SK-N-SH (cell line): ENCODE measurements at regions not wholly inside any gene's neighbourhood (a gene's known extent, or its start where the extent isn't known, plus 50 kb on each side); places are given as distances from the start of the nearest gene placed in this dataset.

Source experiments
- CTCF ChIA-PET: fragments of 300-600, 350-600 bp; formaldehyde crosslinking; extraction: SDS; loops from one replicate; lab custom pipeline; 2021; lab: Yijun Ruan, JAX
- POLR2A ChIA-PET: fragments of 350-600 bp; sonication (Branson Sonifier 250); formaldehyde crosslinking; extraction: SDS; loops from one replicate; lab custom pipeline; 2020; ENCODE audit warnings: antibody characterized with exemption, inconsistent platforms; lab: Yijun Ruan, JAX
- DNase-seq: peaks from one replicate; pipeline ENCODE4 v3.0.0; 2012
- H2AFZ ChIP-seq: fragments of 200-600 bp; sonication (generic); 2 replicates; pipeline ENCODE4 v1.8.1; 2016; ENCODE audit warnings: antibody characterized with exemption, mild to moderate bottlenecking, low read depth
- H3F3A ChIP-seq: fragments of 200-600 bp; sonication (generic); replicated peaks from 2 replicates; pipeline ENCODE3; 2016; ENCODE audit warnings: antibody characterized with exemption, mild to moderate bottlenecking; ENCODE audit not compliant: insufficient read depth
- H3K27ac ChIP-seq, 2 experiments: fragments of 200-500 bp in 1 of 2; fragments of 200-600 bp in 1 of 2; sonication (Bioruptor generic) in 1 of 2; sonication (generic), shearing (Covaris generic) in 1 of 2; 2 replicates each; pipeline versions ENCODE4 v1.5.1 to v1.6.1; 2014 to 2016; ENCODE audit warnings: low read depth in 2 of 2, inconsistent platforms in 1 of 2, low read length in 1 of 2, mild to moderate bottlenecking in 1 of 2, mixed read lengths in 1 of 2
- H3K27me3 ChIP-seq: fragments of 200-600 bp; sonication (generic), shearing (Covaris generic); 2 replicates; pipeline ENCODE4 v1.6.1; 2016; ENCODE audit warnings: mixed run types; ENCODE audit not compliant: insufficient read depth
- H3K36me3 ChIP-seq, 2 experiments: fragments of 200-500 bp in 1 of 2; fragments of 200-600 bp in 1 of 2; sonication (Bioruptor generic) in 1 of 2; sonication (generic) in 1 of 2; replicated peaks in 1 of 2; 2 replicates each; pipeline versions ENCODE3 to v1.5.1; 2014 to 2016; ENCODE audit warnings: low read length in 1 of 2, mild to moderate bottlenecking in 1 of 2; ENCODE audit not compliant: insufficient read depth in 2 of 2, control insufficient read depth in 1 of 2
- H3K4me1 ChIP-seq, 2 experiments: fragments of 200-500 bp in 1 of 2; fragments of 200-600 bp in 1 of 2; sonication (Bioruptor generic) in 1 of 2; sonication (generic), shearing (Covaris generic) in 1 of 2; 2 replicates each; pipeline versions ENCODE4 v1.5.1 to v1.6.1; 2014 to 2016; ENCODE audit warnings: low read depth in 1 of 2, low read length in 1 of 2, mixed run types in 1 of 2; ENCODE audit not compliant: insufficient read depth in 2 of 2, control insufficient read depth in 1 of 2
- H3K4me2 ChIP-seq: fragments of 200-600 bp; sonication (generic), shearing (Covaris generic); 2 replicates; pipeline ENCODE4 v1.6.1; 2017; ENCODE audit warnings: mixed run types
- H3K4me3 ChIP-seq, 2 experiments: fragments of 200-500 bp in 1 of 2; fragments of 200-600 bp in 1 of 2; sonication (Bioruptor generic) in 1 of 2; sonication (generic), shearing (Covaris generic) in 1 of 2; 2 replicates each; pipeline versions ENCODE4 v1.5.1 to v1.8.1; 2014 to 2016; ENCODE audit warnings: low read depth in 2 of 2, inconsistent platforms in 1 of 2, low read length in 1 of 2, mild to moderate bottlenecking in 1 of 2, mixed read lengths in 1 of 2, moderate library complexity in 1 of 2
- H3K79me2 ChIP-seq: fragments of 200-600 bp; sonication (generic); 2 replicates; pipeline ENCODE4 v1.8.1; 2017; ENCODE audit warnings: mild to moderate bottlenecking; ENCODE audit not compliant: insufficient read depth
- H3K9ac ChIP-seq: fragments of 200-600 bp; sonication (generic); 2 replicates; pipeline ENCODE4 v1.6.1; 2017; ENCODE audit warnings: mixed run types
- H3K9me2 ChIP-seq: fragments of 200-600 bp; sonication (generic); 2 replicates; pipeline ENCODE4 v1.6.1; 2017; ENCODE audit warnings: mixed run types
- H3K9me3 ChIP-seq: fragments of 200-600 bp; sonication (generic); 2 replicates; pipeline ENCODE4 v1.6.1; 2017; ENCODE audit warnings: mixed run types, mild to moderate bottlenecking, moderate library complexity
- H4K20me1 ChIP-seq: fragments of 200-600 bp; sonication (generic); 2 replicates; pipeline ENCODE4 v1.6.1; 2017; ENCODE audit warnings: mild to moderate bottlenecking, mixed run types; ENCODE audit not compliant: insufficient read depth
- CTCF ChIP-seq: fragments of 200-600 bp; sonication (generic); IDR thresholded peaks from 2 replicates; pipeline ENCODE4 v1.6.1; 2017; ENCODE audit warnings: antibody characterized with exemption, mild to moderate bottlenecking, moderate library complexity
- EZH2phosphoT487 ChIP-seq: fragments of 200-600 bp; sonication (generic); IDR thresholded peaks from 2 replicates; pipeline ENCODE4 v1.6.1; 2017; ENCODE audit warnings: low read depth, mixed run types, mild to moderate bottlenecking, antibody characterized with exemption, moderate library complexity, borderline replicate concordance
- FOSL2 ChIP-seq: IDR thresholded peaks from 2 replicates; pipeline ENCODE4 v1.4.0; 2012; ENCODE audit warnings: low read depth, mild to moderate bottlenecking, moderate library complexity, borderline replicate concordance
- FOXM1 ChIP-seq: IDR thresholded peaks from 2 replicates; pipeline ENCODE4 v1.4.0; 2012; ENCODE audit warnings: low read depth, mild to moderate bottlenecking
- GABPA ChIP-seq: IDR thresholded peaks from 2 replicates; pipeline ENCODE4 v1.4.0; 2012; ENCODE audit warnings: low read depth, mild to moderate bottlenecking
- GATA2 ChIP-seq: sonication (generic); formaldehyde crosslinking; IDR thresholded peaks from 2 replicates; pipeline ENCODE4 v1.5.0; 2020; ENCODE audit warnings: mild to moderate bottlenecking, missing genetic modification reagents
- JUND ChIP-seq: IDR thresholded peaks from 2 replicates; pipeline ENCODE4 v1.4.0; 2012
- MEF2A ChIP-seq: IDR thresholded peaks from 2 replicates; pipeline ENCODE4 v1.4.0; 2012; ENCODE audit warnings: low read depth, borderline replicate concordance
- MXI1 ChIP-seq: IDR thresholded peaks from 2 replicates; pipeline ENCODE4 v1.6.1; 2012; ENCODE audit warnings: mild to moderate bottlenecking, low read depth, low read length, improper control_type of control experiment
- NFIC ChIP-seq: IDR thresholded peaks from 2 replicates; pipeline ENCODE4 v1.4.0; 2012; ENCODE audit warnings: borderline replicate concordance
- NRF1 ChIP-seq: IDR thresholded peaks from 2 replicates; pipeline ENCODE4 v1.6.1; 2012; ENCODE audit warnings: low read depth, mild to moderate bottlenecking, low read length
- RAD21 ChIP-seq: IDR thresholded peaks from 2 replicates; pipeline ENCODE4 v1.6.1; 2012; ENCODE audit warnings: mild to moderate bottlenecking, low read length
- RFX5 ChIP-seq: IDR thresholded peaks from 2 replicates; pipeline ENCODE4 v1.6.1; 2012; ENCODE audit warnings: mild to moderate bottlenecking, improper control_type of control experiment, low read length
- RXRA ChIP-seq: IDR thresholded peaks from 2 replicates; pipeline ENCODE4 v1.4.0; 2012; ENCODE audit warnings: low read depth, mild to moderate bottlenecking, borderline replicate concordance
- TAF1 ChIP-seq: IDR thresholded peaks from 2 replicates; pipeline ENCODE4 v1.6.1; 2012; ENCODE audit warnings: low read depth, mild to moderate bottlenecking, low read length, moderate library complexity, borderline replicate concordance
- TEAD4 ChIP-seq: IDR thresholded peaks from 2 replicates; pipeline ENCODE4 v1.4.0; 2012; ENCODE audit warnings: mild to moderate bottlenecking, borderline replicate concordance; ENCODE audit not compliant: insufficient read depth
- YY1 ChIP-seq: IDR thresholded peaks from 2 replicates; pipeline ENCODE4 v1.4.0; 2012; ENCODE audit warnings: low read depth, mild to moderate bottlenecking
- WGBS: methylation state at CpG from one replicate; pipeline ENCODE4 v1.1.6; 2017; ENCODE audit warnings: low lambda C conversion rate; 5-methylcytosine and 5-hydroxymethylcytosine counted together
- TF ChIP-seq, protein P1 (sequence below): IDR thresholded peaks from 2 replicates; pipeline ENCODE4 v1.4.0; 2012; ENCODE audit warnings: low read depth, borderline replicate concordance
- TF ChIP-seq, protein P2 (sequence below): IDR thresholded peaks from 2 replicates; pipeline ENCODE4 v1.4.0; 2012; ENCODE audit warnings: low read depth
- TF ChIP-seq, protein P3 (sequence below): IDR thresholded peaks from 2 replicates; pipeline ENCODE4 v1.6.1; 2012; ENCODE audit warnings: mild to moderate bottlenecking, low read depth, low read length, moderate library complexity
- TF ChIP-seq, protein P4 (sequence below): IDR thresholded peaks from 2 replicates; pipeline ENCODE4 v1.4.0; 2012; ENCODE audit warnings: low read depth, borderline replicate concordance

DNA sequence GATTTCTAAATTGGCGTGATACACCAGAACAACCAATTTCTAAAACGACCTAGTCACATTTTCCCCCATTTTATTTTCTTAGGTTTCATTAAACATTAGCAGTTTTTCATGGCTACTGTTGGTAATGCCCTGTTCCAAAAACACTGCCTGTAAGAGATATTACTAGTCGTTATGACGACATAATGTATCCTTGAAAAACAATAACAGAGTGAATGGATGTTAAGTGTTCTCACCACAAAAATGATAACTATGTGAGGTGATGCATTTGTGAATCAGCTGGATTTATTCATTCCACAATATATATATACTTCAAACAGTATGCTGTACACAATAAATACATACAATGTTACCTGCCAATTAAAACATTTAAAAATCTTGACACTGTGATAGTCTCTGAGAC lies 1147.6 kb upstream of the PCDH10 start (continued):
- TF ChIP-seq, protein P1, sequence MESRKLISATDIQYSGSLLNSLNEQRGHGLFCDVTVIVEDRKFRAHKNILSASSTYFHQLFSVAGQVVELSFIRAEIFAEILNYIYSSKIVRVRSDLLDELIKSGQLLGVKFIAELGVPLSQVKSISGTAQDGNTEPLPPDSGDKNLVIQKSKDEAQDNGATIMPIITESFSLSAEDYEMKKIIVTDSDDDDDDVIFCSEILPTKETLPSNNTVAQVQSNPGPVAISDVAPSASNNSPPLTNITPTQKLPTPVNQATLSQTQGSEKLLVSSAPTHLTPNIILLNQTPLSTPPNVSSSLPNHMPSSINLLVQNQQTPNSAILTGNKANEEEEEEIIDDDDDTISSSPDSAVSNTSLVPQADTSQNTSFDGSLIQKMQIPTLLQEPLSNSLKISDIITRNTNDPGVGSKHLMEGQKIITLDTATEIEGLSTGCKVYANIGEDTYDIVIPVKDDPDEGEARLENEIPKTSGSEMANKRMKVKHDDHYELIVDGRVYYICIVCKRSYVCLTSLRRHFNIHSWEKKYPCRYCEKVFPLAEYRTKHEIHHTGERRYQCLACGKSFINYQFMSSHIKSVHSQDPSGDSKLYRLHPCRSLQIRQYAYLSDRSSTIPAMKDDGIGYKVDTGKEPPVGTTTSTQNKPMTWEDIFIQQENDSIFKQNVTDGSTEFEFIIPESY = no peak
- TF ChIP-seq RXRA (no peak), MEF2A (no peak), NFIC (no peak)
- TF ChIP-seq, protein P2, sequence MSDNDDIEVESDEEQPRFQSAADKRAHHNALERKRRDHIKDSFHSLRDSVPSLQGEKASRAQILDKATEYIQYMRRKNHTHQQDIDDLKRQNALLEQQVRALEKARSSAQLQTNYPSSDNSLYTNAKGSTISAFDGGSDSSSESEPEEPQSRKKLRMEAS = no peak

- Histone ChIP-seq H3K9ac (no peak overlapping the region), H3K9me2 (no peaks in the 10 kb centered on the region), H3K36me3 (no peaks in the 10 kb centered on the region), H2AFZ (no peak overlapping the region), H3K9me3 (no peaks in the 10 kb centered on the region), H3K79me2 (no peaks in the 10 kb centered on the region), H3K4me3 (no peak overlapping the region), H3F3A (no peaks in the 10 kb centered on the region), H3K4me2 (no peak overlapping the region), H3K4me1 (no peaks in the 10 kb centered on the region), H4K20me1 (no peaks in the 10 kb centered on the region), H3K27me3 (no peaks in the 10 kb centered on the region), H3K27ac (no peak overlapping the region)
- no peak for DNase-seq
- 28% methylated on average over 2 of the region's 2 CpGs for WGBS
- TF ChIP-seq RFX5 = no peak
- no peak for TF ChIP-seq CTCF
- TF ChIP-seq RAD21 = no peak
- no peak for TF ChIP-seq YY1
- TF ChIP-seq, protein P1 = no peak
- TF ChIP-seq TEAD4 = no peak
- TF ChIP-seq MEF2A = no peak
- TF ChIP-seq GATA2 = no peak
- TF ChIP-seq FOXM1 = no peak
- TF ChIP-seq FOSL2 = no peak
- no peak for TF ChIP-seq JUND
- TF ChIP-seq, protein P3, sequence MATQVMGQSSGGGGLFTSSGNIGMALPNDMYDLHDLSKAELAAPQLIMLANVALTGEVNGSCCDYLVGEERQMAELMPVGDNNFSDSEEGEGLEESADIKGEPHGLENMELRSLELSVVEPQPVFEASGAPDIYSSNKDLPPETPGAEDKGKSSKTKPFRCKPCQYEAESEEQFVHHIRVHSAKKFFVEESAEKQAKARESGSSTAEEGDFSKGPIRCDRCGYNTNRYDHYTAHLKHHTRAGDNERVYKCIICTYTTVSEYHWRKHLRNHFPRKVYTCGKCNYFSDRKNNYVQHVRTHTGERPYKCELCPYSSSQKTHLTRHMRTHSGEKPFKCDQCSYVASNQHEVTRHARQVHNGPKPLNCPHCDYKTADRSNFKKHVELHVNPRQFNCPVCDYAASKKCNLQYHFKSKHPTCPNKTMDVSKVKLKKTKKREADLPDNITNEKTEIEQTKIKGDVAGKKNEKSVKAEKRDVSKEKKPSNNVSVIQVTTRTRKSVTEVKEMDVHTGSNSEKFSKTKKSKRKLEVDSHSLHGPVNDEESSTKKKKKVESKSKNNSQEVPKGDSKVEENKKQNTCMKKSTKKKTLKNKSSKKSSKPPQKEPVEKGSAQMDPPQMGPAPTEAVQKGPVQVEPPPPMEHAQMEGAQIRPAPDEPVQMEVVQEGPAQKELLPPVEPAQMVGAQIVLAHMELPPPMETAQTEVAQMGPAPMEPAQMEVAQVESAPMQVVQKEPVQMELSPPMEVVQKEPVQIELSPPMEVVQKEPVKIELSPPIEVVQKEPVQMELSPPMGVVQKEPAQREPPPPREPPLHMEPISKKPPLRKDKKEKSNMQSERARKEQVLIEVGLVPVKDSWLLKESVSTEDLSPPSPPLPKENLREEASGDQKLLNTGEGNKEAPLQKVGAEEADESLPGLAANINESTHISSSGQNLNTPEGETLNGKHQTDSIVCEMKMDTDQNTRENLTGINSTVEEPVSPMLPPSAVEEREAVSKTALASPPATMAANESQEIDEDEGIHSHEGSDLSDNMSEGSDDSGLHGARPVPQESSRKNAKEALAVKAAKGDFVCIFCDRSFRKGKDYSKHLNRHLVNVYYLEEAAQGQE = no peak
- TF ChIP-seq EZH2phosphoT487 = no peak
- TF ChIP-seq GABPA = no peak
- TF ChIP-seq, protein P4, sequence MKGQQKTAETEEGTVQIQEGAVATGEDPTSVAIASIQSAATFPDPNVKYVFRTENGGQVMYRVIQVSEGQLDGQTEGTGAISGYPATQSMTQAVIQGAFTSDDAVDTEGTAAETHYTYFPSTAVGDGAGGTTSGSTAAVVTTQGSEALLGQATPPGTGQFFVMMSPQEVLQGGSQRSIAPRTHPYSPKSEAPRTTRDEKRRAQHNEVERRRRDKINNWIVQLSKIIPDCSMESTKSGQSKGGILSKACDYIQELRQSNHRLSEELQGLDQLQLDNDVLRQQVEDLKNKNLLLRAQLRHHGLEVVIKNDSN = no peak
- no peak for TF ChIP-seq NFIC
- no peak for TF ChIP-seq RXRA
- TF ChIP-seq TAF1 = no peak
- no peak for TF ChIP-seq MXI1
- TF ChIP-seq NRF1 = no peak
- POLR2A ChIA-PET = no interaction called here
- CTCF ChIA-PET = interaction anchor here (1.0 kb wide), 1 partner anchor 18 kb away, joined by 3 read pairs; no protein-coding TSS in a partner anchor
Observed at GRCh38 chr4:132003593-132003992, 1145.5 kb upstream of the PCDH10 start.
